WERI-Rb-1 (cell line): ENCODE measurements at regions not wholly inside any gene's neighbourhood (a gene's known extent, or its start where the extent isn't known, plus 50 kb on each side); places are given as distances from the start of the nearest gene placed in this dataset.
A peak's percentile ranks its signal among the peaks of the same experiment; 100 is the strongest.

Experiments
- DNase-seq: peaks from one replicate; pipeline ENCODE4 v3.0.0-alpha.2; 2020
- H3K27ac ChIP-seq: fragments of 250-450 bp; sonication (Bioruptor Pico); 2 replicates; pipeline ENCODE4 v1.5.1; 2020; ENCODE audit warnings: mild to moderate bottlenecking, moderate library complexity
- H3K27me3 ChIP-seq: fragments of 250-450 bp; sonication (Bioruptor Pico); 2 replicates; pipeline ENCODE4 v1.5.1; 2021; ENCODE audit warnings: mild to moderate bottlenecking, low read depth, moderate library complexity; ENCODE audit not compliant: insufficient read depth, severe bottlenecking
- H3K36me3 ChIP-seq: fragments of 250-450 bp; sonication (Bioruptor Pico); 2 replicates; pipeline ENCODE4 v1.5.1; 2020; ENCODE audit warnings: mild to moderate bottlenecking, moderate library complexity
- H3K4me3 ChIP-seq: 2 replicates; pipeline ENCODE4 v1.5.1; 2011; ENCODE audit warnings: low read depth, mild to moderate bottlenecking, control low read depth, low read length
- H3K9me3 ChIP-seq: fragments of 250-450 bp; sonication (Bioruptor Pico); 2 replicates; pipeline ENCODE4 v1.5.1; 2021; ENCODE audit warnings: mild to moderate bottlenecking, moderate library complexity; ENCODE audit not compliant: severe bottlenecking
- TF ChIP-seq, protein P1 (sequence below): IDR thresholded peaks from 2 replicates; pipeline ENCODE4 v1.5.1; 2011; ENCODE audit warnings: low read depth, mild to moderate bottlenecking, control low read depth, inconsistent platforms, low read length

DNA sequence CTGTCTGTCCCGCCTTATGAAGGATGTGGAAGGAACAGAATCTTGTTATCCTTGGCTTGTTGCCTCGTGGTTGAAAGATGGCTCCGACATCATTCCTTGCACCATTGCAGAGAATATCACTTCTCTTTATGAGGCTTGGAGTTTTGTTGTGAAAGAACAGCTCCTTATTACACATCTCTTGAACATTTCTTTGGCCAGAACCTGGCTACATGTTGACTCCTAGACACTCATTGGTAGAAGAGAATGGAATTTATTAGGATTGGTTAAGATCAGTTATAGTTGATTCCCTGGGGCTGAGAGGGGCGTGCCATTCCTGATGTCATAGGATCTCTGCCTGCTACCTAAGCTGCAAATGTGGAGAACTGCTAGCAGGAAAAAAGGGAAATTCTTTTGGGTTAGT, 180.5 kb upstream of the CTBP2 start:
- H3K27me3 ChIP-seq, result peaks cover 2% of the 10 kb centered on the region
- no peaks in the 10 kb centered on the region for H3K9me3 ChIP-seq
- H3K4me3 ChIP-seq, result no peak overlapping the region
- H3K36me3 ChIP-seq, result no peaks in the 10 kb centered on the region
- TF ChIP-seq, protein P1, sequence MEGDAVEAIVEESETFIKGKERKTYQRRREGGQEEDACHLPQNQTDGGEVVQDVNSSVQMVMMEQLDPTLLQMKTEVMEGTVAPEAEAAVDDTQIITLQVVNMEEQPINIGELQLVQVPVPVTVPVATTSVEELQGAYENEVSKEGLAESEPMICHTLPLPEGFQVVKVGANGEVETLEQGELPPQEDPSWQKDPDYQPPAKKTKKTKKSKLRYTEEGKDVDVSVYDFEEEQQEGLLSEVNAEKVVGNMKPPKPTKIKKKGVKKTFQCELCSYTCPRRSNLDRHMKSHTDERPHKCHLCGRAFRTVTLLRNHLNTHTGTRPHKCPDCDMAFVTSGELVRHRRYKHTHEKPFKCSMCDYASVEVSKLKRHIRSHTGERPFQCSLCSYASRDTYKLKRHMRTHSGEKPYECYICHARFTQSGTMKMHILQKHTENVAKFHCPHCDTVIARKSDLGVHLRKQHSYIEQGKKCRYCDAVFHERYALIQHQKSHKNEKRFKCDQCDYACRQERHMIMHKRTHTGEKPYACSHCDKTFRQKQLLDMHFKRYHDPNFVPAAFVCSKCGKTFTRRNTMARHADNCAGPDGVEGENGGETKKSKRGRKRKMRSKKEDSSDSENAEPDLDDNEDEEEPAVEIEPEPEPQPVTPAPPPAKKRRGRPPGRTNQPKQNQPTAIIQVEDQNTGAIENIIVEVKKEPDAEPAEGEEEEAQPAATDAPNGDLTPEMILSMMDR, result no peak
- H3K27ac ChIP-seq, result no peak overlapping the region
- DNase-seq, result no peak

DNA sequence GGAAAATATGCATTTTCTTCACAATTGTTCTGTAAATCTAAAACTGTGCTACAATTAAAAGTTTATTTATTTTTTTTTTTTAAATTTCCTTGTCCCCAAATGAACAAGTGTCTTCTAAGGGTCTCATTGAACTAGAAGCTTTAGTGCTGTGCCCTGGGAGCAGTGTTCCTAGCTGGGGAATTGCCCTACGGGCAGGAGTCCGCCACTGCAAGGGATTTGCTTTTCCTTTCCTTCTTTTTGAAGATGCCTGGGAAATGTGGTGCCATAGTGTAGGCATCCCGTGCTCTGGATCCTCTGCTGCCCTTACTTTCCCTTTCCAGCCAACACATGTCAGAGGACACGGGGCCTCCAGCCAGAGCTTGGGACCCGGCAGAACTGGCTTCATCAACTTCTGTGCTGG, 177.1 kb upstream of the CTBP2 start:
- Histone ChIP-seq H3K9me3 (no peaks in the 10 kb centered on the region), H3K27ac (no peak overlapping the region), H3K27me3 (no peaks in the 10 kb centered on the region), H3K4me3 (no peak overlapping the region), H3K36me3 (no peaks in the 10 kb centered on the region)
- DNase-seq, result no peak
- TF ChIP-seq, protein P1, result 0 out of 2 replicates have a peak, but pooled peaks have one; percentile 17

DNA sequence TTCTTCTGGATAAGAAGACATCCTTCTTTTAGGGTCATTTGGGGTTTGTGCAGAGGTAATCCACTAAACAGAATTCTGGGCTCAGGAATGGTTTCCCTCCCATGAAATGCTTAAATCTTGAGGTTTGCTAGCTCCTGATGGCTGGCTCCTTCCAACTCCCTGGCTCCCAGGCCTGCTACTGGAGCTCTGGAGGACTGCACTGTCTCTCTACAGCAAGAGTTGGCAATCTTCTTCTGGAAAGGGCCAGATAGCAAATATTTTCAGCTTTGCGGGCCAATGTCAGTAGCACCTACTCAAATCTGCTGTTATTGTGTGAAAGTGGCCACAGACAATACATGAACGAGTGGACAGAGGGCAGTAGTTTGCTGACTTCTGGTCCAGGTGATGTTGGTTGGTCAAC, 174.2 kb upstream of the CTBP2 start:
- Histone ChIP-seq H3K27ac (no peak overlapping the region), H3K4me3 (no peak overlapping the region), H3K36me3 (no peaks in the 10 kb centered on the region), H3K27me3 (peaks cover 9% of the 10 kb centered on the region), H3K9me3 (no peaks in the 10 kb centered on the region)
- no peak for DNase-seq
- TF ChIP-seq, protein P1, result no peak

DNA sequence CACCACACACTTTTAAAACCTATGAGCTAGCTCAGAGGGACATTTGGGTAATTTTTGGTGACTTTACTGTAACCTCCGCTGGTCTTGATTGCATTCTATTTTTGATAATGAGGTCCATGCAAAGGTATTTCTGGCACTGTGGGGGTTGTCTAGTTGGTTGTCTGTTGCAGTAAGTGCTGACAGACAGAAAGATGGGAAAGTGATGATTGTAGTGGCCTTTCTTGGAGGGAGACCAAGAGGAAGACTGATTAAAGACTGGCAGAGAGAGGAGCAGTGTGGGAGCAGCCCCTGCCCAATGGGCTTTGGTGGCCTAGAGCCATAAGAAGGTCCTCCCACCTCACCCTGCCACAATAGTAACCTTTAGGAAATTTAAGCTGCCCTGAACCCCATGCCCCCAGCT, 173.4 kb upstream of the CTBP2 start:
- TF ChIP-seq, protein P1, result no peak
- DNase-seq, result no peak
- no peak overlapping the region for H3K4me3 ChIP-seq
- H3K9me3 ChIP-seq, result no peaks in the 10 kb centered on the region
- H3K36me3 ChIP-seq, result no peaks in the 10 kb centered on the region
- no peak overlapping the region for H3K27ac ChIP-seq
- H3K27me3 ChIP-seq, result peaks cover 9% of the 10 kb centered on the region

DNA sequence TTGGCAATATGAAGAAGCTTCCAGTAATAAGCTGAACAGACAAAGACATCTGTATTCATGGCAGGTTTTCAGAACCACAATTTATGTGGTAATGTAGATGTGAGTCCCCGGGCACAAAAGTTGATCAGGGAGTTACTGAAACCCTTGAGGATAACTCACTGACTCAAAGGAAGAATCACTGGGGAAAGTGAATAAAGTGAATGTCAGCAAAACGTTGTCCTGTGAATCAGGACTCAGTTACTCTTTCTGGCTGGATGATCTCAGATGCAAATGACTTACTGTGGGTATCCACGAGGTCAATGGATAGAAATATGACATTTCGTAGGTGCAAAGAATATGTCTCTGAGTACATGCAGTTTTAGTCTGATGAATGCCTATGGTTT, 172.8 kb upstream of the CTBP2 start:
- TF ChIP-seq, protein P1, result no peak
- Histone ChIP-seq H3K9me3 (no peaks in the 10 kb centered on the region), H3K4me3 (no peak overlapping the region), H3K36me3 (no peaks in the 10 kb centered on the region), H3K27me3 (peaks cover 9% of the 10 kb centered on the region), H3K27ac (no peak overlapping the region)
- no peak for DNase-seq

DNA sequence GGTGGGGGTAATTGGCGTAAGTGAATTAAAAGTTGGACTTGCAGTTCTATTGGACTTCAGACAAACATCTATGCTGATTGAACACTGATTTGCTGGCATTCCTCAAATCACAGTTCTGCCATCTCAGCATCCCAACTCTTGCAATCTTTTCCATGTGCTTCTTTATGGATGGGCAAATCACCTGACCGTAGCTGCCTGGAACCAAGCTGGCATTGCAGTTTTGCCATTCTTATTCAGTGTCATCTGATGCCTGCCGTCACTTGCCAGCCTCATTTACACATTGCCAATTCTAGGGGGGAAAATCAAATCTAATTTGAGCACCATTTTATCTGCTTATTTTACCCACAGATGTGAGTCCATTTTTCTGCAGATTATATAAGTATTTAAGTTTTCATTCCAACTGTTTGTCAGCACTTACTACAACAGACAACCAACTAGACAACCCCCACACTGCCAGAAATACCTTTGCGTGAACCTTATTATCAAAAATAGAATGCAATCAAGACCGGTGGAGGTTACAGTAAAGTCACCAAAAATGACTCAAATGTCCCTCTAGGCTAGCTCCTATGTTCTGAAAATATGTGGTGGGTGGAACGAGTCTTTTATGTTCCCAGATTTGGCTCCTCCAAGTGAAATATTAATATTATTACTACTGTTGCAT, 172.3 kb upstream of the CTBP2 start:
- H3K9me3 ChIP-seq, result no peaks in the 10 kb centered on the region
- H3K27ac ChIP-seq, result no peak overlapping the region
- no peak for DNase-seq
- H3K36me3 ChIP-seq, result no peaks in the 10 kb centered on the region
- H3K27me3 ChIP-seq, result peaks cover 12% of the 10 kb centered on the region
- no peak overlapping the region for H3K4me3 ChIP-seq
- TF ChIP-seq, protein P1, result no peak
